ENCODE measurements at regions not wholly inside any gene's neighbourhood (a gene's known extent, or its start where the extent isn't known, plus 50 kb on each side); places are given as distances from the start of the nearest gene placed in this dataset.

DNA sequence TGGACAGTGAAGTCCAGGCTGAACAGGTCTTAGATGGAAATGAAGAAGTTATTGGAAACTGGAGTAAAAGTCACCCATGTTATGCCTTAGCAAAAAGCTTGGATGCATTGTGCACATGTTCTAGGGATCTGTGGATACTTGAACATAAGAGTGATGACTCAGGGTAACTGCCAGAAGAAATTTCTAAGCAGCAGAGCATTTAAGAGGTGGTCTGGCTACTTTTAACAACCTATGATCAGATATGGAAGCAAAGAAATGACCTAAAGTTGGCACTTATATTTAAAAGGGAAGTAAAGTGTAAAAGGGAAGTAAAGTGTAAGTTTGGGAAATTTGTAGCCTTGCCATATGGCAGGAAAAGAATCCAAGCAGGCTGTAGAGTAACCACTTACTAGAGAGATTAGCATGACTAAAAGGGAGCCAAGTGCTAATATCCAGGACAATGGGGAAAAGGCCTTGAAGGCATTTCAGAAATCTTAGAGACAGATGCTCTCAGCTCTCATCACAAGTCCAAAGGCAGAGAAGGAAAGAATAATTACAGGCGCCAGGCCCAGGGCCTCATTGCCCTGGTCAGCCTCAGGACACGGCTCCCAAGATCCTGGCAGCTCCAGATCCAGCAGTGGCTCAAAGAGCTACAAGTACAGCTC, 73.9 kb upstream of the KCNH8 start:
- in situ Hi-C loops (cut with MboI) (no loop called here), intact Hi-C loops (cut with micrococcal nuclease) (no loop called here)
- ChIA-PET CTCF (ENCODE audit: low intra/inter-chr PET ratio) (no interaction called here), POLR2A (no interaction called here)
- Histone ChIP-seq H3K36me3 (ENCODE audit: control insufficient read depth, insufficient read depth, low read length) (no peaks in the 10 kb centered on the region), H3K4me2 (ENCODE audit: insufficient read depth, low read length) (no peak overlapping the region), H3K4me3 (no peak overlapping the region), H4K20me1 (replicated peaks; ENCODE audit: control insufficient read depth, insufficient read depth, low read length) (no peaks in the 10 kb centered on the region), H3K9ac (ENCODE audit: insufficient read depth in 1 of 2, low read depth in 2 of 2, low read length in 2 of 2) (no peak overlapping the region), H3K4me1 (replicated peaks in 1 of 2; ENCODE audit: control insufficient read depth in 2 of 2, insufficient read depth in 2 of 2, low read length in 2 of 2) (no peaks in the 10 kb centered on the region), H3K9me3 (replicated peaks; ENCODE audit: control insufficient read depth, insufficient read depth, low read depth, low read length) (no peaks in the 10 kb centered on the region), H3K27ac (ENCODE audit: extremely low read depth, low read depth, low read length) (no peak overlapping the region), H3K9me1 (ENCODE audit: control insufficient read depth, insufficient read depth, low read length) (no peaks in the 10 kb centered on the region), H3K79me2 (ENCODE audit: control insufficient read depth, insufficient read depth, low read length) (no peaks in the 10 kb centered on the region), H2AFZ (ENCODE audit: low read depth, low read length) (no peak overlapping the region), H3K27me3 (ENCODE audit: control insufficient read depth in 2 of 2, insufficient read depth in 2 of 2, low read length in 2 of 2) (no peaks in the 10 kb centered on the region)
- 3% methylated on average over 2 of the region's 2 CpGs for WGBS (ENCODE audit: insufficient coverage, low coverage, missing lambda C conversion rate)
- ATAC-seq (no peak), FAIRE-seq (no peak), DNase-seq (ENCODE audit: extremely low read depth in 1 of 4, low spot score in 3 of 4) (no peak)
- BruUV-seq (replicated peaks): no TSS peak
- TF ChIP-seq, protein P1, sequence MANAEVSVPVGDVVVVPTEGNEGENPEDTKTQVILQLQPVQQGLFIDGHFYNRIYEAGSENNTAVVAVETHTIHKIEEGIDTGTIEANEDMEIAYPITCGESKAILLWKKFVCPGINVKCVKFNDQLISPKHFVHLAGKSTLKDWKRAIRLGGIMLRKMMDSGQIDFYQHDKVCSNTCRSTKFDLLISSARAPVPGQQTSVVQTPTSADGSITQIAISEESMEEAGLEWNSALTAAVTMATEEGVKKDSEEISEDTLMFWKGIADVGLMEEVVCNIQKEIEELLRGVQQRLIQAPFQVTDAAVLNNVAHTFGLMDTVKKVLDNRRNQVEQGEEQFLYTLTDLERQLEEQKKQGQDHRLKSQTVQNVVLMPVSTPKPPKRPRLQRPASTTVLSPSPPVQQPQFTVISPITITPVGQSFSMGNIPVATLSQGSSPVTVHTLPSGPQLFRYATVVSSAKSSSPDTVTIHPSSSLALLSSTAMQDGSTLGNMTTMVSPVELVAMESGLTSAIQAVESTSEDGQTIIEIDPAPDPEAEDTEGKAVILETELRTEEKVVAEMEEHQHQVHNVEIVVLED (CRISPR knock-in tag; IDR thresholded peaks at IDR 0.05): no peak
- no peak for TF ChIP-seq TEAD1 (CRISPR knock-in tag; IDR thresholded peaks at IDR 0.05)
- TF ChIP-seq ZNF143 (CRISPR knock-in tag; IDR thresholded peaks at IDR 0.05): no peak
- TF ChIP-seq EP400 (IDR thresholded peaks at IDR 0.05): no peak
- no peak for TF ChIP-seq MCM5 (IDR thresholded peaks at IDR 0.05; ENCODE audit: low read depth)
- no peak for TF ChIP-seq SRSF7 (optimal IDR thresholded peaks at IDR 0.05; ENCODE audit: low read depth, low read length)
- TF ChIP-seq, protein P2, sequence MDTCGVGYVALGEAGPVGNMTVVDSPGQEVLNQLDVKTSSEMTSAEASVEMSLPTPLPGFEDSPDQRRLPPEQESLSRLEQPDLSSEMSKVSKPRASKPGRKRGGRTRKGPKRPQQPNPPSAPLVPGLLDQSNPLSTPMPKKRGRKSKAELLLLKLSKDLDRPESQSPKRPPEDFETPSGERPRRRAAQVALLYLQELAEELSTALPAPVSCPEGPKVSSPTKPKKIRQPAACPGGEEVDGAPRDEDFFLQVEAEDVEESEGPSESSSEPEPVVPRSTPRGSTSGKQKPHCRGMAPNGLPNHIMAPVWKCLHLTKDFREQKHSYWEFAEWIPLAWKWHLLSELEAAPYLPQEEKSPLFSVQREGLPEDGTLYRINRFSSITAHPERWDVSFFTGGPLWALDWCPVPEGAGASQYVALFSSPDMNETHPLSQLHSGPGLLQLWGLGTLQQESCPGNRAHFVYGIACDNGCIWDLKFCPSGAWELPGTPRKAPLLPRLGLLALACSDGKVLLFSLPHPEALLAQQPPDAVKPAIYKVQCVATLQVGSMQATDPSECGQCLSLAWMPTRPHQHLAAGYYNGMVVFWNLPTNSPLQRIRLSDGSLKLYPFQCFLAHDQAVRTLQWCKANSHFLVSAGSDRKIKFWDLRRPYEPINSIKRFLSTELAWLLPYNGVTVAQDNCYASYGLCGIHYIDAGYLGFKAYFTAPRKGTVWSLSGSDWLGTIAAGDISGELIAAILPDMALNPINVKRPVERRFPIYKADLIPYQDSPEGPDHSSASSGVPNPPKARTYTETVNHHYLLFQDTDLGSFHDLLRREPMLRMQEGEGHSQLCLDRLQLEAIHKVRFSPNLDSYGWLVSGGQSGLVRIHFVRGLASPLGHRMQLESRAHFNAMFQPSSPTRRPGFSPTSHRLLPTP (IDR thresholded peaks at IDR 0.05; ENCODE audit: borderline replicate concordance, extremely low read depth, insufficient read length): no peak
- no peak for TF ChIP-seq ZNF197 (CRISPR knock-in tag; IDR thresholded peaks at IDR 0.05; ENCODE audit: low read depth)
- TF ChIP-seq PRPF4 (IDR thresholded peaks at IDR 0.05; ENCODE audit: insufficient read depth, low read depth, low read length, poor library complexity, severe bottlenecking): no peak
- TF ChIP-seq CHCHD3 (CRISPR knock-in tag; IDR thresholded peaks at IDR 0.05): no peak
- no peak for TF ChIP-seq NONO (IDR thresholded peaks at IDR 0.05; ENCODE audit: low read depth in 2 of 2, low read length in 1 of 2)
- TF ChIP-seq CREB1 (IDR thresholded peaks at IDR 0.05): no peak
- TF ChIP-seq CREB1 (CRISPR knock-in tag; IDR thresholded peaks at IDR 0.05): no peak
- no peak for TF ChIP-seq LCOR (CRISPR knock-in tag; IDR thresholded peaks at IDR 0.05)
- TF ChIP-seq ILK (tag; IDR thresholded peaks at IDR 0.05; ENCODE audit: borderline replicate concordance, low read depth): no peak
- no peak for TF ChIP-seq TAF15 (IDR thresholded peaks at IDR 0.05; ENCODE audit: low read depth, low read length)
- TF ChIP-seq, protein P3, sequence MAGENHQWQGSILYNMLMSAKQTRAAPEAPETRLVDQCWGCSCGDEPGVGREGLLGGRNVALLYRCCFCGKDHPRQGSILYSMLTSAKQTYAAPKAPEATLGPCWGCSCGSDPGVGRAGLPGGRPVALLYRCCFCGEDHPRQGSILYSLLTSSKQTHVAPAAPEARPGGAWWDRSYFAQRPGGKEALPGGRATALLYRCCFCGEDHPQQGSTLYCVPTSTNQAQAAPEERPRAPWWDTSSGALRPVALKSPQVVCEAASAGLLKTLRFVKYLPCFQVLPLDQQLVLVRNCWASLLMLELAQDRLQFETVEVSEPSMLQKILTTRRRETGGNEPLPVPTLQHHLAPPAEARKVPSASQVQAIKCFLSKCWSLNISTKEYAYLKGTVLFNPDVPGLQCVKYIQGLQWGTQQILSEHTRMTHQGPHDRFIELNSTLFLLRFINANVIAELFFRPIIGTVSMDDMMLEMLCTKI (IDR thresholded peaks at IDR 0.05; ENCODE audit: partially characterized antibody): no peak

All from K562 (cell line).